Osteocyte (in vitro differentiated cells): ENCODE measurements at regions not wholly inside any gene's neighbourhood (a gene's known extent, or its start where the extent isn't known, plus 50 kb on each side); places are given as distances from the start of the nearest gene placed in this dataset.
"Not testable (repeated sequence)": the region's sequence is repeated elsewhere in the genome, so short reads cannot be mapped to it uniquely, and the experiment has no call there.

Source experiments
- DNase-seq: peaks from one replicate; pipeline ENCODE4 v3.0.0; 2021; ENCODE audit warnings: mixed read lengths; ENCODE audit not compliant: unreplicated experiment; ENCODE audit errors: extremely low spot score
- H3K27ac Mint-ChIP-seq: one replicate; pipeline ENCODE4 v1.8.0; 2021; ENCODE audit warnings: mild to moderate bottlenecking, mixed read lengths; ENCODE audit not compliant: unreplicated experiment
- H3K27me3 Mint-ChIP-seq: one replicate; pipeline ENCODE4 v1.8.0; 2021; ENCODE audit warnings: mixed read lengths; ENCODE audit not compliant: unreplicated experiment
- H3K36me3 Mint-ChIP-seq: one replicate; pipeline ENCODE4 v1.8.0; 2021; ENCODE audit warnings: mixed read lengths; ENCODE audit not compliant: unreplicated experiment
- H3K4me1 Mint-ChIP-seq: one replicate; pipeline ENCODE4 v1.8.0; 2021; ENCODE audit warnings: mixed read lengths; ENCODE audit not compliant: unreplicated experiment
- H3K4me3 Mint-ChIP-seq: one replicate; pipeline ENCODE4 v1.8.0; 2021; ENCODE audit warnings: mild to moderate bottlenecking, moderate library complexity, mixed read lengths; ENCODE audit not compliant: unreplicated experiment
- H3K9me3 Mint-ChIP-seq: one replicate; pipeline ENCODE4 v1.8.0; 2021; ENCODE audit warnings: mixed read lengths; ENCODE audit not compliant: unreplicated experiment
- TF ChIP-seq, protein P1 (sequence below): fragments of 200-600 bp; sonication (generic); IDR thresholded peaks from 2 replicates; pipeline ENCODE4 v1.5.0; 2021; ENCODE audit warnings: antibody characterized with exemption, mild to moderate bottlenecking, moderate library complexity

DNA sequence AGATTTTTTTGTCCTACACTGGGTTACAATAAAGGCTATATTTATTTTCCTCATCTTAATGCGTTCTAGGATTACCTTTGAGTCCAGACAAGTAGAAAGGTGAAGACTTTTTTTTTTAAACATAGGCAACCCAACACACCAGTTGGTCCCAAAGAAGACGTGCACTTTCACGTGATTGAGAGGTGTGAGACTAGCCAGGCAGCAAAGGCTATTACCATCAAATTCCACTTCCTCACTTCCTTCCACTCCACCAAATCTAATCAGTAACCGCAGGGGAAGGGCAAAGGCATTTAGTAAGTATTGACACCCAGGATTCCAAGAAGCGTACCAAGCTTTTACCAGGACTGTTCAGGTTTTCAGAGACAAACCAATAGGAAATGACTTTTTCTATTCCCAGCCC, 109.3 kb downstream of the APIP start:
- Mint-ChIP-seq H3K27ac (no peak overlapping the region), H3K9me3 (peaks cover 5% of the 10 kb centered on the region), H3K36me3 (peaks cover 27% of the 10 kb centered on the region), H3K27me3 (peaks cover 7% of the 10 kb centered on the region), H3K4me3 (no peak overlapping the region), H3K4me1 (no peaks in the 10 kb centered on the region)
- no peak for DNase-seq
- TF ChIP-seq, protein P1, sequence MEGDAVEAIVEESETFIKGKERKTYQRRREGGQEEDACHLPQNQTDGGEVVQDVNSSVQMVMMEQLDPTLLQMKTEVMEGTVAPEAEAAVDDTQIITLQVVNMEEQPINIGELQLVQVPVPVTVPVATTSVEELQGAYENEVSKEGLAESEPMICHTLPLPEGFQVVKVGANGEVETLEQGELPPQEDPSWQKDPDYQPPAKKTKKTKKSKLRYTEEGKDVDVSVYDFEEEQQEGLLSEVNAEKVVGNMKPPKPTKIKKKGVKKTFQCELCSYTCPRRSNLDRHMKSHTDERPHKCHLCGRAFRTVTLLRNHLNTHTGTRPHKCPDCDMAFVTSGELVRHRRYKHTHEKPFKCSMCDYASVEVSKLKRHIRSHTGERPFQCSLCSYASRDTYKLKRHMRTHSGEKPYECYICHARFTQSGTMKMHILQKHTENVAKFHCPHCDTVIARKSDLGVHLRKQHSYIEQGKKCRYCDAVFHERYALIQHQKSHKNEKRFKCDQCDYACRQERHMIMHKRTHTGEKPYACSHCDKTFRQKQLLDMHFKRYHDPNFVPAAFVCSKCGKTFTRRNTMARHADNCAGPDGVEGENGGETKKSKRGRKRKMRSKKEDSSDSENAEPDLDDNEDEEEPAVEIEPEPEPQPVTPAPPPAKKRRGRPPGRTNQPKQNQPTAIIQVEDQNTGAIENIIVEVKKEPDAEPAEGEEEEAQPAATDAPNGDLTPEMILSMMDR: no peak

- no peak for DNase-seq
- Mint-ChIP-seq H3K27ac (no peak overlapping the region), H3K4me3 (no peak overlapping the region), H3K9me3 (peaks cover 5% of the 10 kb centered on the region), H3K36me3 (peaks cover 28% of the 10 kb centered on the region), H3K4me1 (no peaks in the 10 kb centered on the region), H3K27me3 (peaks cover 7% of the 10 kb centered on the region)
- TF ChIP-seq, protein P1: no peak
Measured at GRCh38 chr11:34805937-34806336, 110.2 kb downstream of the APIP start.

GRCh38 chr11:34799848-34800247, 116.3 kb downstream of the APIP start:
- Mint-ChIP-seq H3K36me3 (peaks cover 23% of the 10 kb centered on the region), H3K27ac (no peak overlapping the region), H3K9me3 (peaks cover 1% of the 10 kb centered on the region), H3K4me1 (no peaks in the 10 kb centered on the region), H3K4me3 (no peak overlapping the region), H3K27me3 (peaks cover 4% of the 10 kb centered on the region)
- TF ChIP-seq, protein P1: no peak
- DNase-seq: no peak

DNA sequence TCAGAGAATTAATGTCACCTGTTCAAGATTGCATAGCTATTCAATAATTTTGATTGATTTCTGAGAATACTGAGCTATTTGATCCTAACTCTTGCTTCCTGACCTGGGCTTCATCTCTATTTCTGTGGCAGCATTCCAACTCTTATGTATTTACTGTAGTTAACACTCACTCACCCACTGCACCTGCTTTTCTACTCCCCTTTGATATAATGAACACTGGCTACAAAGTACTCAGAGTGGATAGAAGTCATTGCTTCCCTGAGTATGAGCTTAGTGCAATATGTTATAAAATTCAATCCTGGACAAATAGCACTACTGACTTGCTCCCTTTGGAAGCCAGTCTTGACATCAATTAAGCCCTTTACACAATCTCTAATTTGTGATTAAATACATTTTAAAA, 117.2 kb downstream of the APIP start:
- H3K4me3 Mint-ChIP-seq: no peak overlapping the region
- no peaks in the 10 kb centered on the region for H3K4me1 Mint-ChIP-seq
- H3K36me3 Mint-ChIP-seq: peaks cover 20% of the 10 kb centered on the region
- no peak overlapping the region for H3K27ac Mint-ChIP-seq
- TF ChIP-seq, protein P1: no peak
- DNase-seq: no peak
- H3K9me3 Mint-ChIP-seq: peaks cover 8% of the 10 kb centered on the region
- no peaks in the 10 kb centered on the region for H3K27me3 Mint-ChIP-seq

DNA sequence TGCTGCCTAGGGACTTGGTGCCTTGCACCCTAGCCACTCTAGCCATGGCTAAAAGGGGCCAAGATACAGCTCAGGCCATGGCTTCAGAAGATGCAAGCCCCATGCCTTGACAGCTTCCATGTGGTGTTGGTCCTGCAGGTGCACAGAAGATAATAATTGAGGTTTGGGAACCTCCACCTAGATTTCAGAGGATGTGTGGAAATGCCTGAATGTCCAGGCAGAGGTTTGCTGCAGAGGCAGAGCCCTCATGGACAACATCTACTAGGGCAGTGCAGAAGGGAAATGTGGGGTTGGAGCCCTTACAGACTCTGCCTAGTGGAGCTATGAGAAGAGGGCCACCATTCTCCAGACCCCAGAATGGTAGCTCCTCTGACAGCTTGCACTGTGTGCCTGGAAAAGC, 118.7 kb downstream of the APIP start:
- H3K4me3 Mint-ChIP-seq, H3K27me3 Mint-ChIP-seq, DNase-seq, H3K4me1 Mint-ChIP-seq, H3K27ac Mint-ChIP-seq, H3K9me3 Mint-ChIP-seq: not testable (repeated sequence)
- H3K36me3 Mint-ChIP-seq: peaks cover 23% of the 10 kb centered on the region

DNA sequence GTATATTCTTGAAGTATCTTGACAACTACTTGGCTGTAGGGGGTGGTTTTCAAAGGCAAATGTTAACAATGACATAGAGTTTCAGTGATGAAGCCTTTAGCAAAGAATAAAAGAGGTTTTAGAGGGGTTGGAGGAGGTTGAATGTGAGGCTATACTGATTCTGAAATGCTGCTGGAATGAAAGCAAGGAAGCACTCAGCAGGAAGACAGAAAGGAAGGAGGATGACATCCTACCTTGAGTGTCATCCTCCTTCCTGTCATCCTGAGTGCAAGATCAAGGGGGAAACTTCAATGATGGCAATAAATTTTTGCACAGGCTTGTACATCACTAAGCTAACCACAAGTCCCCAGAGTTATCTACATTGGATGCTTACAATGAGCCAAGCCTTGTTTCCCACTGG, 120.5 kb downstream of the APIP start:
- H3K4me1 Mint-ChIP-seq: no peaks in the 10 kb centered on the region
- TF ChIP-seq, protein P1: no peak
- no peak for DNase-seq

More for the DNA sequence above, 120.5 kb downstream of the APIP start:
- Mint-ChIP-seq H3K27me3 (no peaks in the 10 kb centered on the region), H3K27ac (no peak overlapping the region), H3K4me3 (no peak overlapping the region), H3K36me3 (peaks cover 17% of the 10 kb centered on the region), H3K9me3 (peaks cover 11% of the 10 kb centered on the region)
